Lower leg skin (tissue), 3 donors: ENCODE measurements at regions not wholly inside any gene's neighbourhood (a gene's known extent, or its start where the extent isn't known, plus 50 kb on each side); places are given as distances from the start of the nearest gene placed in this dataset.

ENCODE experiments used
- POLR2A ChIP-seq, 2 donors: fragments of 450-650 bp; IDR thresholded peaks; one replicate each; pipeline ENCODE4 v1.6.1; 2016 to 2017; ENCODE audit warnings: antibody characterized with exemption in 2 of 2, mild to moderate bottlenecking in 1 of 2, moderate library complexity in 1 of 2
- TF ChIP-seq, protein P1 (sequence below), 3 donors: fragments of 450-650 bp; IDR thresholded peaks; one replicate each; pipeline ENCODE4 v1.5.1; 2016; ENCODE audit warnings: antibody characterized with exemption in 3 of 3, mild to moderate bottlenecking in 3 of 3, moderate library complexity in 2 of 3

DNA sequence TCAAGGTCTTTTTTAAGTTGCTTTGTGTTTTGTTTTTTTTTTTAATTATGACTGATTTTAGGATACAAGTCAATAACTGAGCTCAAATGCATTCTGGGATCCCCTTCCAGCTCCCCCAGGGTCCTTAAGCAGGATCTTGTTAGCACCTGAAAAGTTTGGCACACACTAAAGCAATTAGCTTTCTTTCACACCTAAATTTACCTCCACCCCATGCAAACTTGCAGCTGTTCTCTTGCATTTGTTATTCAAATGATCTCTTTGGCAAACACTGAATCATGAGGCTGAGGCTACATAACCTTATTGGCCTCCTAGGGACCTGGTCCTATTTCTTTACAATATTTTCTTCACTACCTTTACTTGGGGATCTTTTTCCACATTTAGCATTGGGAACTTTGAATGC is 2026.1 kb upstream of the CELF4 start:
- no peak for TF ChIP-seq POLR2A (IDR thresholded peaks at IDR 0.05)
- TF ChIP-seq, protein P1, sequence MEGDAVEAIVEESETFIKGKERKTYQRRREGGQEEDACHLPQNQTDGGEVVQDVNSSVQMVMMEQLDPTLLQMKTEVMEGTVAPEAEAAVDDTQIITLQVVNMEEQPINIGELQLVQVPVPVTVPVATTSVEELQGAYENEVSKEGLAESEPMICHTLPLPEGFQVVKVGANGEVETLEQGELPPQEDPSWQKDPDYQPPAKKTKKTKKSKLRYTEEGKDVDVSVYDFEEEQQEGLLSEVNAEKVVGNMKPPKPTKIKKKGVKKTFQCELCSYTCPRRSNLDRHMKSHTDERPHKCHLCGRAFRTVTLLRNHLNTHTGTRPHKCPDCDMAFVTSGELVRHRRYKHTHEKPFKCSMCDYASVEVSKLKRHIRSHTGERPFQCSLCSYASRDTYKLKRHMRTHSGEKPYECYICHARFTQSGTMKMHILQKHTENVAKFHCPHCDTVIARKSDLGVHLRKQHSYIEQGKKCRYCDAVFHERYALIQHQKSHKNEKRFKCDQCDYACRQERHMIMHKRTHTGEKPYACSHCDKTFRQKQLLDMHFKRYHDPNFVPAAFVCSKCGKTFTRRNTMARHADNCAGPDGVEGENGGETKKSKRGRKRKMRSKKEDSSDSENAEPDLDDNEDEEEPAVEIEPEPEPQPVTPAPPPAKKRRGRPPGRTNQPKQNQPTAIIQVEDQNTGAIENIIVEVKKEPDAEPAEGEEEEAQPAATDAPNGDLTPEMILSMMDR (IDR thresholded peaks at IDR 0.05) = no peak
